RKO (cell line): ENCODE measurements at regions not wholly inside any gene's neighbourhood (a gene's known extent, or its start where the extent isn't known, plus 50 kb on each side); places are given as distances from the start of the nearest gene placed in this dataset.
"Not testable (repeated sequence)": the region's sequence is repeated elsewhere in the genome, so short reads cannot be mapped to it uniquely, and the experiment has no call there.

Experiments
- DNase-seq: peaks from one replicate; pipeline ENCODE4 v3.0.0-alpha.2; 2016; ENCODE audit warnings: low spot score

- not testable (repeated sequence) for DNase-seq
These were observed 55.3 kb upstream of the SFSWAP start for GRCh38 chr12:131655469-131656174.

GRCh38 chr12:131656796-131657195, 54.1 kb upstream of the SFSWAP start:
- DNase-seq = not testable (repeated sequence)

GRCh38 chr12:131658605-131659004, 52.3 kb upstream of the SFSWAP start:
- DNase-seq = not testable (repeated sequence)

- not testable (repeated sequence) for DNase-seq
These were observed 51.4 kb upstream of the SFSWAP start for GRCh38 chr12:131659484-131659883.

GRCh38 chr12:131659976-131660375, 50.9 kb upstream of the SFSWAP start:
- not testable (repeated sequence) for DNase-seq

- DNase-seq = not testable (repeated sequence)
These were observed 50.5 kb upstream of the SFSWAP start for GRCh38 chr12:131660401-131660800.
